Liver (tissue), 8 donors: ENCODE measurements at regions not wholly inside any gene's neighbourhood (a gene's known extent, or its start where the extent isn't known, plus 50 kb on each side); places are given as distances from the start of the nearest gene placed in this dataset.

Experiments used
- DNase-seq: peaks from one replicate; pipeline ENCODE4 v3.0.0-alpha.2; 2017; ENCODE audit warnings: low spot score
- H3K27ac ChIP-seq, 2 donors: one replicate each; pipeline ENCODE4 v1.7.0; 2013; ENCODE audit warnings: inconsistent platforms in 2 of 2, low read length in 2 of 2, control low read depth in 1 of 2, low read depth in 1 of 2, mild to moderate bottlenecking in 1 of 2
- H3K27me3 ChIP-seq, 4 donors: one replicate each; pipeline versions ENCODE4 v1.6.1 to v1.7.0; 2013; ENCODE audit warnings: low read length in 3 of 4, inconsistent platforms in 1 of 4, mild to moderate bottlenecking in 1 of 4, moderate library complexity in 1 of 4; ENCODE audit not compliant: control insufficient read depth in 4 of 4, insufficient read depth in 4 of 4
- H3K36me3 ChIP-seq, 4 donors: one replicate each; pipeline versions ENCODE4 v1.6.1 to v1.7.0; 2013; ENCODE audit warnings: low read length in 3 of 4, mild to moderate bottlenecking in 3 of 4, low read depth in 1 of 4, moderate library complexity in 1 of 4; ENCODE audit not compliant: control insufficient read depth in 4 of 4, insufficient read depth in 3 of 4
- H3K4me1 ChIP-seq, 4 donors: one replicate each; pipeline versions ENCODE4 v1.6.1 to v1.7.0; 2013; ENCODE audit warnings: low read length in 3 of 4, mild to moderate bottlenecking in 3 of 4, moderate library complexity in 1 of 4; ENCODE audit not compliant: control insufficient read depth in 4 of 4, insufficient read depth in 4 of 4
- H3K4me3 ChIP-seq, 3 donors: one replicate each; pipeline versions ENCODE4 v1.6.1 to v1.7.0; 2013; ENCODE audit warnings: low read length in 3 of 3, control low read depth in 1 of 3, low read depth in 1 of 3, mild to moderate bottlenecking in 1 of 3
- H3K9ac ChIP-seq, 2 donors: one replicate each; pipeline ENCODE4 v1.7.0; 2013; ENCODE audit warnings: low read length in 2 of 2, mild to moderate bottlenecking in 2 of 2, moderate library complexity in 2 of 2, control low read depth in 1 of 2, low read depth in 1 of 2
- H3K9me3 ChIP-seq, 4 donors: one replicate each; pipeline versions ENCODE4 v1.6.1 to v1.7.0; 2013; ENCODE audit warnings: low read length in 3 of 4; ENCODE audit not compliant: control insufficient read depth in 4 of 4
- ATF3 ChIP-seq: IDR thresholded peaks from 2 replicates; pipeline ENCODE4 v1.6.1; 2016; ENCODE audit warnings: antibody characterized with exemption
- CTCF ChIP-seq: fragments of 150-350 bp; IDR thresholded peaks from 2 replicates; pipeline ENCODE4 v1.5.1; 2017; ENCODE audit warnings: improper control_type of control experiment, low read depth, low read length; ENCODE audit not compliant: missing input control
- EGR1 ChIP-seq, 2 donors: IDR thresholded peaks; 2 replicates each; pipeline ENCODE4 v1.6.1; 2016 to 2018; ENCODE audit warnings: antibody characterized with exemption in 2 of 2, low read depth in 2 of 2
- FOXA1 ChIP-seq: IDR thresholded peaks from 2 replicates; pipeline ENCODE4 v1.6.1; 2016; ENCODE audit warnings: antibody characterized with exemption
- FOXA2 ChIP-seq: IDR thresholded peaks from 2 replicates; pipeline ENCODE4 v1.6.1; 2016; ENCODE audit warnings: antibody characterized with exemption
- GABPA ChIP-seq, 2 donors: IDR thresholded peaks in 1 of 2; conservative IDR thresholded peaks in 1 of 2; 2 replicates each; pipeline ENCODE4 v1.6.1; 2016; ENCODE audit warnings: antibody characterized with exemption in 2 of 2, mild to moderate bottlenecking in 1 of 2, moderate library complexity in 1 of 2
- HNF4A ChIP-seq, 2 donors: conservative IDR thresholded peaks; 2 replicates each; pipeline ENCODE4 v1.6.1; 2016; ENCODE audit warnings: antibody characterized with exemption in 2 of 2, mild to moderate bottlenecking in 2 of 2
- HNF4G ChIP-seq: IDR thresholded peaks from 2 replicates; pipeline ENCODE4 v1.6.1; 2016; ENCODE audit warnings: antibody characterized with exemption
- JUND ChIP-seq, 2 donors: IDR thresholded peaks; 2 replicates each; pipeline ENCODE4 v1.6.1; 2016; ENCODE audit warnings: antibody characterized with exemption in 2 of 2
- MAX ChIP-seq: IDR thresholded peaks from 2 replicates; pipeline ENCODE4 v1.6.1; 2016; ENCODE audit warnings: antibody characterized with exemption
- RAD21 ChIP-seq, 2 donors: IDR thresholded peaks; 2 replicates each; pipeline ENCODE4 v1.6.1; 2016; ENCODE audit warnings: antibody characterized with exemption in 2 of 2, mild to moderate bottlenecking in 2 of 2
- REST ChIP-seq: IDR thresholded peaks from 2 replicates; pipeline ENCODE4 v1.6.1; 2016; ENCODE audit warnings: antibody characterized with exemption, mild to moderate bottlenecking
- RXRA ChIP-seq, 2 donors: IDR thresholded peaks; 2 replicates each; pipeline ENCODE4 v1.6.1; 2017 to 2018; ENCODE audit warnings: antibody characterized with exemption in 2 of 2, mild to moderate bottlenecking in 1 of 2
- SP1 ChIP-seq: IDR thresholded peaks from 2 replicates; pipeline ENCODE4 v1.6.1; 2018; ENCODE audit warnings: antibody characterized with exemption, mild to moderate bottlenecking
- TAF1 ChIP-seq: conservative IDR thresholded peaks from 2 replicates; pipeline ENCODE4 v1.6.1; 2016; ENCODE audit warnings: antibody characterized with exemption, mild to moderate bottlenecking
- YY1 ChIP-seq: IDR thresholded peaks from 2 replicates; pipeline ENCODE4 v1.6.1; 2016; ENCODE audit warnings: antibody characterized with exemption, mild to moderate bottlenecking
- ZBTB33 ChIP-seq: IDR thresholded peaks from 2 replicates; pipeline ENCODE4 v1.6.1; 2016; ENCODE audit warnings: antibody characterized with exemption
- WGBS: extraction: QIAGEN DNeasy Blood & Tissue Kit; methylation state at CpG from one replicate; pipeline ENCODE4 v1.1.7; 2013; 5-methylcytosine and 5-hydroxymethylcytosine counted together
- donor health status: healthy.
- donor health status: healthy.
- donor health status: healthy.
- donor health status: healthy.
- donor health status: healthy.

GRCh38 chr2:17326717-17327116, 191.5 kb downstream of the RAD51AP2 start (continued):
- TF ChIP-seq REST (no peak), JUND (IDR thresholded peaks at IDR 0.05) (no peak), ATF3 (no peak), YY1 (no peak)

GRCh38 chr2:17323697-17324096, 194.5 kb downstream of the RAD51AP2 start:
- TF ChIP-seq ZBTB33 (no peak), ATF3 (no peak), RXRA (IDR thresholded peaks at IDR 0.05) (no peak), HNF4G (no peak), JUND (IDR thresholded peaks at IDR 0.05) (no peak), RAD21 (IDR thresholded peaks at IDR 0.05) (no peak), EGR1 (IDR thresholded peaks at IDR 0.05; ENCODE audit: low read depth in 2 of 2) (no peak), HNF4A (conservative IDR thresholded peaks at IDR 0.05) (no peak), TAF1 (no peak), SP1 (no peak), MAX (no peak), GABPA (IDR thresholded peaks at IDR 0.05 in 1 of 2, conservative IDR thresholded peaks at IDR 0.05 in 1 of 2) (no peak)

GRCh38 chr2:17322461-17322860, 195.8 kb downstream of the RAD51AP2 start:
- no peak overlapping the region for H3K9ac ChIP-seq
- DNase-seq: no peak
- H3K4me3 ChIP-seq: no peak overlapping the region
- H3K36me3 ChIP-seq: no peaks in the 10 kb centered on the region
- WGBS: 90% methylated on average over 2 of the region's 2 CpGs
- no peaks in the 10 kb centered on the region for H3K27me3 ChIP-seq
- no peaks in the 10 kb centered on the region for H3K4me1 ChIP-seq
- no peaks in the 10 kb centered on the region for H3K9me3 ChIP-seq
- H3K27ac ChIP-seq: no peak overlapping the region
- no peak for TF ChIP-seq RAD21 (IDR thresholded peaks at IDR 0.05)
- TF ChIP-seq YY1: no peak
- TF ChIP-seq GABPA (IDR thresholded peaks at IDR 0.05 in 1 of 2, conservative IDR thresholded peaks at IDR 0.05 in 1 of 2): no peak
- TF ChIP-seq JUND (IDR thresholded peaks at IDR 0.05): no peak
- no peak for TF ChIP-seq CTCF
- TF ChIP-seq TAF1: no peak
- TF ChIP-seq MAX: no peak
- TF ChIP-seq SP1: no peak
- no peak for TF ChIP-seq RXRA (IDR thresholded peaks at IDR 0.05)
- no peak for TF ChIP-seq FOXA1
- no peak for TF ChIP-seq EGR1 (IDR thresholded peaks at IDR 0.05; ENCODE audit: low read depth in 2 of 2)
- no peak for TF ChIP-seq HNF4G
- TF ChIP-seq FOXA2: no peak
- no peak for TF ChIP-seq HNF4A (conservative IDR thresholded peaks at IDR 0.05)
- TF ChIP-seq REST: no peak

More at GRCh38 chr2:17323697-17324096, 194.5 kb downstream of the RAD51AP2 start:
- Histone ChIP-seq H3K36me3 (no peaks in the 10 kb centered on the region), H3K4me1 (peaks cover 0 to 2% (median 0%) of the 10 kb centered on the region in 4 donors), H3K9me3 (no peaks in the 10 kb centered on the region), H3K27ac (no peak overlapping the region), H3K9ac (no peak overlapping the region), H3K4me3 (no peak overlapping the region), H3K27me3 (no peaks in the 10 kb centered on the region)
- DNase-seq: no peak
- 90% methylated on average over 5 of the region's 5 CpGs for WGBS
